ENCODE measurements at regions not wholly inside any gene's neighbourhood (a gene's known extent, or its start where the extent isn't known, plus 50 kb on each side); places are given as distances from the start of the nearest gene placed in this dataset.
A peak's percentile ranks its signal among the peaks of the same experiment; 100 is the strongest.

GRCh38 chr7:47653550-47654411 lies 71.9 kb upstream of the TNS3 start:
- TF ChIP-seq CTCF (IDR thresholded peaks at IDR 0.05; ENCODE audit: low read length) (peak; percentile 6; the same call in 1 of the 2 replicates), EZH2 (IDR thresholded peaks at IDR 0.05; ENCODE audit: borderline replicate concordance, low read length) (no peak)

Data from OCI-LY1 (cell line).